ENCODE measurements at regions not wholly inside any gene's neighbourhood (a gene's known extent, or its start where the extent isn't known, plus 50 kb on each side); places are given as distances from the start of the nearest gene placed in this dataset.
"Not testable (repeated sequence)": the region's sequence is repeated elsewhere in the genome, so short reads cannot be mapped to it uniquely, and the experiment has no call there.

- not testable (repeated sequence) for TF ChIP-seq EZH2phosphoT487 (IDR thresholded peaks at IDR 0.05; ENCODE audit: unreplicated experiment); CTCF (conservative IDR thresholded peaks at IDR 0.05; ENCODE audit: low read depth in 2 of 2); ZNF114 (CRISPR knock-in tag; IDR thresholded peaks at IDR 0.05); JUNB (IDR thresholded peaks at IDR 0.05; ENCODE audit: unreplicated experiment); EZH2 (IDR thresholded peaks at IDR 0.05; ENCODE audit: low read depth, unreplicated experiment); POLR2AphosphoS5 (IDR thresholded peaks at IDR 0.05; ENCODE audit: low read depth)
Measured at GRCh38 chr1:236335633-236336032, 53.9 kb upstream of the ERO1B start.
